Lower leg skin (tissue), 3 donors: ENCODE measurements at regions not wholly inside any gene's neighbourhood (a gene's known extent, or its start where the extent isn't known, plus 50 kb on each side); places are given as distances from the start of the nearest gene placed in this dataset.

Source experiments
- POLR2A ChIP-seq, 2 donors: fragments of 450-650 bp; IDR thresholded peaks; one replicate each; pipeline ENCODE4 v1.6.1; 2016 to 2017; ENCODE audit warnings: antibody characterized with exemption in 2 of 2, mild to moderate bottlenecking in 1 of 2, moderate library complexity in 1 of 2
- TF ChIP-seq, protein P1 (sequence below), 3 donors: fragments of 450-650 bp; IDR thresholded peaks; one replicate each; pipeline ENCODE4 v1.5.1; 2016; ENCODE audit warnings: antibody characterized with exemption in 3 of 3, mild to moderate bottlenecking in 3 of 3, moderate library complexity in 2 of 3

GRCh38 chr2:183390109-183390508 is 265.9 kb downstream of the NUP35 start:
- no peak for TF ChIP-seq POLR2A (IDR thresholded peaks at IDR 0.05)
- TF ChIP-seq, protein P1, sequence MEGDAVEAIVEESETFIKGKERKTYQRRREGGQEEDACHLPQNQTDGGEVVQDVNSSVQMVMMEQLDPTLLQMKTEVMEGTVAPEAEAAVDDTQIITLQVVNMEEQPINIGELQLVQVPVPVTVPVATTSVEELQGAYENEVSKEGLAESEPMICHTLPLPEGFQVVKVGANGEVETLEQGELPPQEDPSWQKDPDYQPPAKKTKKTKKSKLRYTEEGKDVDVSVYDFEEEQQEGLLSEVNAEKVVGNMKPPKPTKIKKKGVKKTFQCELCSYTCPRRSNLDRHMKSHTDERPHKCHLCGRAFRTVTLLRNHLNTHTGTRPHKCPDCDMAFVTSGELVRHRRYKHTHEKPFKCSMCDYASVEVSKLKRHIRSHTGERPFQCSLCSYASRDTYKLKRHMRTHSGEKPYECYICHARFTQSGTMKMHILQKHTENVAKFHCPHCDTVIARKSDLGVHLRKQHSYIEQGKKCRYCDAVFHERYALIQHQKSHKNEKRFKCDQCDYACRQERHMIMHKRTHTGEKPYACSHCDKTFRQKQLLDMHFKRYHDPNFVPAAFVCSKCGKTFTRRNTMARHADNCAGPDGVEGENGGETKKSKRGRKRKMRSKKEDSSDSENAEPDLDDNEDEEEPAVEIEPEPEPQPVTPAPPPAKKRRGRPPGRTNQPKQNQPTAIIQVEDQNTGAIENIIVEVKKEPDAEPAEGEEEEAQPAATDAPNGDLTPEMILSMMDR (IDR thresholded peaks at IDR 0.05): no peak
